ENCODE measurements at regions not wholly inside any gene's neighbourhood (a gene's known extent, or its start where the extent isn't known, plus 50 kb on each side); places are given as distances from the start of the nearest gene placed in this dataset.

- no peak for TF ChIP-seq CTCF (IDR thresholded peaks at IDR 0.05)
- no peak for TF ChIP-seq POLR2A (IDR thresholded peaks at IDR 0.05)
Observed at GRCh38 chr12:131610891-131611290, 100.0 kb upstream of the SFSWAP start.
